Loucy (cell line): ENCODE measurements at regions not wholly inside any gene's neighbourhood (a gene's known extent, or its start where the extent isn't known, plus 50 kb on each side); places are given as distances from the start of the nearest gene placed in this dataset.
A peak's percentile ranks its signal among the peaks of the same experiment; 100 is the strongest.

Experiments used
- H2AFZ ChIP-seq: fragments of 200-600 bp; sonication (generic); 2 replicates; pipeline ENCODE4 v1.6.0; 2016; ENCODE audit warnings: antibody characterized with exemption, mild to moderate bottlenecking, low read length, moderate library complexity
- H3F3A ChIP-seq: fragments of 200-600 bp; 2 replicates; pipeline ENCODE4 v1.6.0; 2016; ENCODE audit warnings: antibody characterized with exemption, low read depth, mild to moderate bottlenecking
- H3K27me3 ChIP-seq: fragments of 200-600 bp; sonication (generic); 2 replicates; pipeline ENCODE4 v1.6.1; 2014; ENCODE audit warnings: low read length, mild to moderate bottlenecking; ENCODE audit not compliant: insufficient read depth, poor library complexity, severe bottlenecking
- H3K36me3 ChIP-seq: fragments of 200-600 bp; sonication (generic); 2 replicates; pipeline ENCODE4 v1.6.1; 2016; ENCODE audit warnings: low read length; ENCODE audit not compliant: insufficient read depth
- H3K4me1 ChIP-seq: fragments of 200-600 bp; sonication (generic); 2 replicates; pipeline ENCODE4 v1.5.1; 2014; ENCODE audit warnings: low read length, mild to moderate bottlenecking; ENCODE audit not compliant: insufficient read depth, poor library complexity, severe bottlenecking
- H3K4me2 ChIP-seq: fragments of 200-600 bp; sonication (generic); 2 replicates; pipeline ENCODE4 v1.6.0; 2014; ENCODE audit warnings: antibody characterized with exemption, low read length, low read depth, mild to moderate bottlenecking; ENCODE audit not compliant: poor library complexity, severe bottlenecking
- H3K4me3 ChIP-seq: fragments of 200-600 bp; sonication (generic); 2 replicates; pipeline ENCODE4 v1.5.1; 2014; ENCODE audit warnings: low read length, mild to moderate bottlenecking, mixed read lengths; ENCODE audit not compliant: poor library complexity, severe bottlenecking
- H3K79me2 ChIP-seq: fragments of 200-600 bp; sonication (generic); 2 replicates; pipeline ENCODE4 v1.6.1; 2014; ENCODE audit warnings: low read length; ENCODE audit not compliant: insufficient read depth
- H3K9ac ChIP-seq: fragments of 200-600 bp; sonication (generic); 2 replicates; pipeline ENCODE4 v1.6.0; 2014; ENCODE audit warnings: mild to moderate bottlenecking, low read depth, low read length, moderate library complexity; ENCODE audit not compliant: poor library complexity, severe bottlenecking
- H3K9me2 ChIP-seq: fragments of 200-600 bp; sonication (generic); replicated peaks from 2 replicates; pipeline ENCODE4 v1.6.1; 2016; ENCODE audit warnings: low read depth, low read length, mixed read lengths
- H3K9me3 ChIP-seq: fragments of 200-600 bp; sonication (generic); 2 replicates; pipeline ENCODE4 v1.6.1; 2014; ENCODE audit warnings: mild to moderate bottlenecking, antibody characterized with exemption, low read length, low read depth; ENCODE audit not compliant: insufficient read depth
- H4K20me1 ChIP-seq: fragments of 200-600 bp; sonication (generic); 2 replicates; pipeline ENCODE4 v1.6.0; 2014; ENCODE audit warnings: antibody characterized with exemption, low read length, mild to moderate bottlenecking; ENCODE audit not compliant: insufficient read depth, poor library complexity, severe bottlenecking
- CTCF ChIP-seq: fragments of 200-600 bp; sonication (generic); conservative IDR thresholded peaks from 2 replicates; pipeline ENCODE4 v1.5.1; 2014; ENCODE audit warnings: mild to moderate bottlenecking, antibody characterized with exemption, low read length
- EZH2phosphoT487 ChIP-seq: fragments of 200-600 bp; IDR thresholded peaks from 2 replicates; pipeline ENCODE4 v1.6.1; 2018; ENCODE audit warnings: antibody characterized with exemption, mild to moderate bottlenecking, moderate library complexity, borderline replicate concordance

- no peaks in the 10 kb centered on the region for H3K27me3 ChIP-seq
- H3K9me2 ChIP-seq, result no peaks in the 10 kb centered on the region
- H3K79me2 ChIP-seq, result no peaks in the 10 kb centered on the region
- H2AFZ ChIP-seq, result no peak overlapping the region
- no peak overlapping the region for H3K4me3 ChIP-seq
- H3F3A ChIP-seq, result no peaks in the 10 kb centered on the region
- peaks cover 29% of the 10 kb centered on the region; the same call in 1 of the 2 replicates for H3K36me3 ChIP-seq
- TF ChIP-seq EZH2phosphoT487, result no peak
- no peak for TF ChIP-seq CTCF
- H3K4me1 ChIP-seq, result no peaks in the 10 kb centered on the region
- no peaks in the 10 kb centered on the region for H3K9me3 ChIP-seq
- H3K9ac ChIP-seq, result no peak overlapping the region
- H3K4me2 ChIP-seq, result no peak overlapping the region
- no peaks in the 10 kb centered on the region for H4K20me1 ChIP-seq
Observed at GRCh38 chrX:74242050-74242449, 61.9 kb upstream of the ZCCHC13 start.

GRCh38 chrX:74238771-74239170, 65.2 kb upstream of the ZCCHC13 start:
- Histone ChIP-seq H2AFZ (no peak overlapping the region), H3F3A (no peaks in the 10 kb centered on the region), H3K4me3 (no peak overlapping the region), H3K79me2 (no peaks in the 10 kb centered on the region), H3K36me3 (peaks cover 24% of the 10 kb centered on the region; the same call in 1 of the 2 replicates), H3K9me2 (no peaks in the 10 kb centered on the region), H3K4me2 (no peak overlapping the region), H4K20me1 (no peaks in the 10 kb centered on the region), H3K9ac (no peak overlapping the region), H3K9me3 (no peaks in the 10 kb centered on the region), H3K27me3 (no peaks in the 10 kb centered on the region), H3K4me1 (no peaks in the 10 kb centered on the region)
- TF ChIP-seq EZH2phosphoT487 (no peak), CTCF (no peak)

- Histone ChIP-seq H3K4me1 (no peaks in the 10 kb centered on the region), H3K27me3 (no peaks in the 10 kb centered on the region), H3K9ac (no peak overlapping the region), H4K20me1 (no peaks in the 10 kb centered on the region), H3F3A (no peaks in the 10 kb centered on the region), H3K4me3 (no peak overlapping the region), H3K4me2 (no peak overlapping the region), H3K9me2 (no peaks in the 10 kb centered on the region), H3K79me2 (no peaks in the 10 kb centered on the region), H2AFZ (no peak overlapping the region), H3K9me3 (no peaks in the 10 kb centered on the region), H3K36me3 (peaks cover 9% of the 10 kb centered on the region; the same call in 1 of the 2 replicates)
- TF ChIP-seq CTCF (peak; percentile 19; the same call in 1 of the 2 replicates), EZH2phosphoT487 (no peak)
Observed at GRCh38 chrX:74234818-74235217, 69.2 kb upstream of the ZCCHC13 start.
